Stimulated activated CD8-positive, alpha-beta memory T cell treated with anti-CD3 and anti-CD28 coated beads, Interleukin-12 subunit alpha, Interleukin-12 subunit beta, amount 100 ng/mL, for 24 hours (primary cell): ENCODE measurements at regions not wholly inside any gene's neighbourhood (a gene's known extent, or its start where the extent isn't known, plus 50 kb on each side); places are given as distances from the start of the nearest gene placed in this dataset.
"Not testable (repeated sequence)": the region's sequence is repeated elsewhere in the genome, so short reads cannot be mapped to it uniquely, and the experiment has no call there.

Experiments used
- DNase-seq: peaks from one replicate; pipeline ENCODE4 v3.0.0-alpha.2; 2020; ENCODE audit errors: extremely low read depth

- not testable (repeated sequence) for DNase-seq
These were observed 117.3 kb upstream of the ZNF469 start for GRCh38 chr16:88265286-88265938.

- DNase-seq, result not testable (repeated sequence)
These were observed 116.7 kb upstream of the ZNF469 start for GRCh38 chr16:88266036-88266435.

GRCh38 chr16:88266935-88267551 is 115.7 kb upstream of the ZNF469 start:
- not testable (repeated sequence) for DNase-seq

GRCh38 chr16:88268186-88268970 is 114.4 kb upstream of the ZNF469 start:
- not testable (repeated sequence) for DNase-seq

GRCh38 chr16:88270171-88270790 is 112.5 kb upstream of the ZNF469 start:
- DNase-seq, result not testable (repeated sequence)

- not testable (repeated sequence) for DNase-seq
These were observed 111.5 kb upstream of the ZNF469 start for GRCh38 chr16:88271296-88271695.

GRCh38 chr16:88271776-88272175 is 111.0 kb upstream of the ZNF469 start:
- not testable (repeated sequence) for DNase-seq

- DNase-seq, result not testable (repeated sequence)
These were observed 110.3 kb upstream of the ZNF469 start for GRCh38 chr16:88272437-88272836.

- not testable (repeated sequence) for DNase-seq
These were observed 108.5 kb upstream of the ZNF469 start for GRCh38 chr16:88274126-88274750.

GRCh38 chr16:88274847-88275246 is 107.9 kb upstream of the ZNF469 start:
- DNase-seq, result no peak

GRCh38 chr16:88275336-88276122 is 107.2 kb upstream of the ZNF469 start:
- not testable (repeated sequence) for DNase-seq

GRCh38 chr16:88276123-88276588 is 106.6 kb upstream of the ZNF469 start:
- DNase-seq, result not testable (repeated sequence)

GRCh38 chr16:88276591-88276990 is 106.2 kb upstream of the ZNF469 start:
- DNase-seq, result no peak

GRCh38 chr16:88279998-88280397 is 102.8 kb upstream of the ZNF469 start:
- no peak for DNase-seq

GRCh38 chr16:88281858-88282563 is 100.7 kb upstream of the ZNF469 start:
- no peak for DNase-seq

- no peak for DNase-seq
These were observed 100.0 kb upstream of the ZNF469 start for GRCh38 chr16:88282564-88283395.

GRCh38 chr16:88283596-88283995 is 99.2 kb upstream of the ZNF469 start:
- DNase-seq, result no peak

- no peak for DNase-seq
These were observed 98.7 kb upstream of the ZNF469 start for GRCh38 chr16:88284101-88284500.
